ENCODE measurements at regions not wholly inside any gene's neighbourhood (a gene's known extent, or its start where the extent isn't known, plus 50 kb on each side); places are given as distances from the start of the nearest gene placed in this dataset.

DNA sequence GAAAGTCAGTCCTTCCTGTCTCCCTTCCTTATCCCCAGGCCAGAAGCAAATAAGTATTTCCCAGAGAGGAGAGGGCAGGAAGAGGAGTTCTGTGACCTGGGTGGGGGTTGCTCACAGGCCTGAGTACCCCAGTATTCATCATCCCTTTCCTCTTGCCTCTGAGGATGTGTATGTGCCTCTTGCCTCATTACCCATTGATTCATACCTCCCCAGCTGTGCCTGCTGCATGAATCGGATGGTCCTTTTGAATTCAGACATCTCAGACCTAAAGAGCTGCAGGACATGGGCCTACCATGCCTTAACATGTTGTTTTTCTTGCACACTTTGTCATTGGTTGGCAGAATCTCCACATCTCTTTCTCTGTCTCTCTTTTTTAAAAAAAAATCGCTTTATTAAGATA, 112.8 kb upstream of the SHB start:
- TF ChIP-seq, protein P1, sequence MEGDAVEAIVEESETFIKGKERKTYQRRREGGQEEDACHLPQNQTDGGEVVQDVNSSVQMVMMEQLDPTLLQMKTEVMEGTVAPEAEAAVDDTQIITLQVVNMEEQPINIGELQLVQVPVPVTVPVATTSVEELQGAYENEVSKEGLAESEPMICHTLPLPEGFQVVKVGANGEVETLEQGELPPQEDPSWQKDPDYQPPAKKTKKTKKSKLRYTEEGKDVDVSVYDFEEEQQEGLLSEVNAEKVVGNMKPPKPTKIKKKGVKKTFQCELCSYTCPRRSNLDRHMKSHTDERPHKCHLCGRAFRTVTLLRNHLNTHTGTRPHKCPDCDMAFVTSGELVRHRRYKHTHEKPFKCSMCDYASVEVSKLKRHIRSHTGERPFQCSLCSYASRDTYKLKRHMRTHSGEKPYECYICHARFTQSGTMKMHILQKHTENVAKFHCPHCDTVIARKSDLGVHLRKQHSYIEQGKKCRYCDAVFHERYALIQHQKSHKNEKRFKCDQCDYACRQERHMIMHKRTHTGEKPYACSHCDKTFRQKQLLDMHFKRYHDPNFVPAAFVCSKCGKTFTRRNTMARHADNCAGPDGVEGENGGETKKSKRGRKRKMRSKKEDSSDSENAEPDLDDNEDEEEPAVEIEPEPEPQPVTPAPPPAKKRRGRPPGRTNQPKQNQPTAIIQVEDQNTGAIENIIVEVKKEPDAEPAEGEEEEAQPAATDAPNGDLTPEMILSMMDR (conservative IDR thresholded peaks at IDR 0.05 in 1 of 2, IDR thresholded peaks at IDR 0.05 in 1 of 2; ENCODE audit: low read depth in 1 of 2, low read length in 2 of 2): no peak
- no peak for TF ChIP-seq EZH2 (IDR thresholded peaks at IDR 0.05; ENCODE audit: low read length, missing control alignments)
- Histone ChIP-seq H3K4me2 (ENCODE audit: extremely low read depth, insufficient read depth, low read length) (no peak overlapping the region), H3K4me1 (ENCODE audit: control insufficient read depth, extremely low read depth, insufficient read depth, low read length) (no peaks in the 10 kb centered on the region), H3K27ac (ENCODE audit: insufficient read depth, low read length) (no peak overlapping the region), H3K36me3 (ENCODE audit: control insufficient read depth, insufficient read depth, low read length) (no peaks in the 10 kb centered on the region), H3K9me3 (ENCODE audit: control insufficient read depth, insufficient read depth, low read depth, low read length) (no peaks in the 10 kb centered on the region), H3K4me3 (replicated peaks in 1 of 4; ENCODE audit: control extremely low read depth in 1 of 4, insufficient read depth in 1 of 4, low read depth in 3 of 4, low read length in 4 of 4) (no peak overlapping the region), H3K9ac (ENCODE audit: insufficient read depth, low read length) (no peak overlapping the region), H4K20me1 (ENCODE audit: control insufficient read depth, extremely low read depth, insufficient read depth, low read length) (no peaks in the 10 kb centered on the region), H2AFZ (ENCODE audit: low read length) (no peak overlapping the region), H3K79me2 (ENCODE audit: control insufficient read depth, insufficient read depth, low read length) (no peaks in the 10 kb centered on the region), H3K27me3 (ENCODE audit: control insufficient read depth, insufficient read depth, low read length) (no peaks in the 10 kb centered on the region)
- no peak for DNase-seq (ENCODE audit: low read depth in 2 of 2)

DNA sequence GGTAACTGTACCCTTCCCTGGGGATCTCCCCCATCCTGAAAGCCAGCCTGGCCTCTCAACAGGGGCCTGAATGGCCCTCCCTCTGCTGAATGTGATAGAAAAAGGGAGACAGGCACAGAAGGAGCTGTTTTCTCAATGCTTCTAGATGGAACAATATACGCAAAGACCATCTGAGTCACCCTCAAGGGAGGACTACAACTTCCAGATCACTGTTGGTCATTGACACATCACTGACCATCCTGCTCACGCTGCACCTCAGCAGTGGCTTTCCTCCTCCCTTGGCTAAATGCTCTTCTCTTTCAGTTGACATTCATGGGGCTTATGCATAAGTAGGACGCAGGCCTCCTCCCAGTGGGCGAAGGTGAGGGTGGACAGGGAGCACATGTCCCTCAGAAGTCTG, 112.2 kb upstream of the SHB start:
- H3K27ac ChIP-seq (ENCODE audit: insufficient read depth, low read length): no peak overlapping the region
- H4K20me1 ChIP-seq (ENCODE audit: control insufficient read depth, extremely low read depth, insufficient read depth, low read length): no peaks in the 10 kb centered on the region
- DNase-seq (ENCODE audit: low read depth in 2 of 2): no peak
- no peaks in the 10 kb centered on the region for H3K36me3 ChIP-seq (ENCODE audit: control insufficient read depth, insufficient read depth, low read length)
- no peaks in the 10 kb centered on the region for H3K79me2 ChIP-seq (ENCODE audit: control insufficient read depth, insufficient read depth, low read length)
- H3K4me2 ChIP-seq (ENCODE audit: extremely low read depth, insufficient read depth, low read length): no peak overlapping the region
- H3K9ac ChIP-seq (ENCODE audit: insufficient read depth, low read length): no peak overlapping the region
- H3K4me1 ChIP-seq (ENCODE audit: control insufficient read depth, extremely low read depth, insufficient read depth, low read length): no peaks in the 10 kb centered on the region
- no peaks in the 10 kb centered on the region for H3K27me3 ChIP-seq (ENCODE audit: control insufficient read depth, insufficient read depth, low read length)
- no peaks in the 10 kb centered on the region for H3K9me3 ChIP-seq (ENCODE audit: control insufficient read depth, insufficient read depth, low read depth, low read length)
- no peak overlapping the region for H3K4me3 ChIP-seq (replicated peaks in 1 of 4; ENCODE audit: control extremely low read depth in 1 of 4, insufficient read depth in 1 of 4, low read depth in 3 of 4, low read length in 4 of 4)
- TF ChIP-seq, protein P1 (conservative IDR thresholded peaks at IDR 0.05 in 1 of 2, IDR thresholded peaks at IDR 0.05 in 1 of 2; ENCODE audit: low read depth in 1 of 2, low read length in 2 of 2): no peak
- H2AFZ ChIP-seq (ENCODE audit: low read length): no peak overlapping the region

DNA sequence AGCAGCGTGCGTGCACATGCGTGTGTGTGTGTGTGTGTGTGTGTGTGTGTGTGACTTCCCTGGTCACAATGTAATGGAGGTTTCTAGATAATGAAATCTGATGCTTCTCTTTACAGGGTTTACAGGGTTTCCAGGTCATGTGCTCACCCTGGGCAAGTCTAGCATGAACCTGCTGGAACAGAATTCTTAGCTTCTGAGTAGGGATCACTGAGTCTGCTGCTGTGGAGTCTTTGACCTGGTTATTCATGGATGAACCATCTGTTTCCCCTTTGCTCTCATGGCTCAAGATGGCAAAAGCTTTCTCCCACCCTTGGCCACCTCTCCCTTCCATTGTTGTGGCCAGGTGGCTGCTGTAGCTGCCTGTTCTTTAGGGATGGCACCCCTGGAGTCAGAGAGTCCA, 111.6 kb upstream of the SHB start:
- no peak overlapping the region for H3K4me3 ChIP-seq (replicated peaks in 1 of 4; ENCODE audit: control extremely low read depth in 1 of 4, insufficient read depth in 1 of 4, low read depth in 3 of 4, low read length in 4 of 4)
- no peaks in the 10 kb centered on the region for H3K27me3 ChIP-seq (ENCODE audit: control insufficient read depth, insufficient read depth, low read length)
- H2AFZ ChIP-seq (ENCODE audit: low read length): no peak overlapping the region
- H3K4me2 ChIP-seq (ENCODE audit: extremely low read depth, insufficient read depth, low read length): no peak overlapping the region
- DNase-seq (ENCODE audit: low read depth in 2 of 2): no peak
- no peaks in the 10 kb centered on the region for H3K79me2 ChIP-seq (ENCODE audit: control insufficient read depth, insufficient read depth, low read length)
- H3K4me1 ChIP-seq (ENCODE audit: control insufficient read depth, extremely low read depth, insufficient read depth, low read length): no peaks in the 10 kb centered on the region
- H3K27ac ChIP-seq (ENCODE audit: insufficient read depth, low read length): no peak overlapping the region
- no peak for TF ChIP-seq EZH2 (IDR thresholded peaks at IDR 0.05; ENCODE audit: low read length, missing control alignments)
- TF ChIP-seq, protein P1 (conservative IDR thresholded peaks at IDR 0.05 in 1 of 2, IDR thresholded peaks at IDR 0.05 in 1 of 2; ENCODE audit: low read depth in 1 of 2, low read length in 2 of 2): no peak
- H4K20me1 ChIP-seq (ENCODE audit: control insufficient read depth, extremely low read depth, insufficient read depth, low read length): no peaks in the 10 kb centered on the region
- H3K36me3 ChIP-seq (ENCODE audit: control insufficient read depth, insufficient read depth, low read length): no peaks in the 10 kb centered on the region
- no peaks in the 10 kb centered on the region for H3K9me3 ChIP-seq (ENCODE audit: control insufficient read depth, insufficient read depth, low read depth, low read length)
- H3K9ac ChIP-seq (ENCODE audit: insufficient read depth, low read length): no peak overlapping the region
